Adipocyte (in vitro differentiated cells): ENCODE measurements at regions not wholly inside any gene's neighbourhood (a gene's known extent, or its start where the extent isn't known, plus 50 kb on each side); places are given as distances from the start of the nearest gene placed in this dataset.
"Not testable (repeated sequence)": the region's sequence is repeated elsewhere in the genome, so short reads cannot be mapped to it uniquely, and the experiment has no call there.

Experiments used
- DNase-seq: peaks from one replicate; pipeline ENCODE4 v3.0.0-alpha.2; 2015; ENCODE audit warnings: low read depth
- H3K27me3 ChIP-seq: replicated peaks from 2 replicates; pipeline ENCODE4 v1.7.0; 2013; ENCODE audit warnings: mild to moderate bottlenecking, low read length, moderate library complexity; ENCODE audit not compliant: control insufficient read depth, insufficient read depth
- H3K36me3 ChIP-seq: 2 replicates; pipeline ENCODE4 v1.7.0; 2013; ENCODE audit warnings: low read length, mild to moderate bottlenecking, moderate library complexity; ENCODE audit not compliant: control insufficient read depth, insufficient read depth, severe bottlenecking
- H3K4me1 ChIP-seq: 2 replicates; pipeline ENCODE4 v1.7.0; 2013; ENCODE audit warnings: mild to moderate bottlenecking, low read length, moderate library complexity; ENCODE audit not compliant: control insufficient read depth, insufficient read depth
- H3K4me3 ChIP-seq: 2 replicates; pipeline ENCODE4 v1.7.0; 2013; ENCODE audit warnings: mild to moderate bottlenecking, low read length, moderate library complexity
- H3K9ac ChIP-seq: 2 replicates; pipeline ENCODE4 v1.7.0; 2013; ENCODE audit warnings: mild to moderate bottlenecking, low read length, moderate library complexity
- H3K9me3 ChIP-seq: 2 replicates; pipeline ENCODE4 v1.7.0; 2013; ENCODE audit warnings: mild to moderate bottlenecking, low read length, moderate library complexity; ENCODE audit not compliant: control insufficient read depth

DNA sequence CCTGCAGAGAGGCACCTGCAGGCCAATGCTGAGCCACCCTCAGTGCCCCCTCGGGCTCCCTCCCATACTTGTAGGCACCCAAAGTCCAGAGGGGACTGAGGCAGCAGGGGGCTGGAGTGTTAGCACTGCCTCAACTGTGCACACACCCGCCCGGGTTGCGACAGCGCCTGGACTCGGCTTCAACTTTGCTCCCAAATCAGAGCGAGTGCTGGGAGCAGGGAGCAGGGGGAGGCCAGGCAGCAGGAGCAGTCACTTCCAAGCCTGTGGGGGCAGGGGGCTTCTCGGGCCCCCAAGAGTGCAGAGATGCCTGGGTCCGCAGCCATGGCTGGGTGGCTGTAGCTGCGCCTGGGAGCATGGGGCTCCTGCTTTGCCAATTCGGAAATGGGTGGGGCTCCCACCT lies 79.5 kb downstream of the DISP1 start:
- H3K4me1 ChIP-seq: peaks cover 28% of the 10 kb centered on the region
- H3K9ac ChIP-seq: no peak overlapping the region
- H3K4me3 ChIP-seq: no peak overlapping the region
- no peaks in the 10 kb centered on the region for H3K27me3 ChIP-seq
- H3K9me3 ChIP-seq: no peaks in the 10 kb centered on the region
- DNase-seq: no peak
- H3K36me3 ChIP-seq: no peaks in the 10 kb centered on the region

DNA sequence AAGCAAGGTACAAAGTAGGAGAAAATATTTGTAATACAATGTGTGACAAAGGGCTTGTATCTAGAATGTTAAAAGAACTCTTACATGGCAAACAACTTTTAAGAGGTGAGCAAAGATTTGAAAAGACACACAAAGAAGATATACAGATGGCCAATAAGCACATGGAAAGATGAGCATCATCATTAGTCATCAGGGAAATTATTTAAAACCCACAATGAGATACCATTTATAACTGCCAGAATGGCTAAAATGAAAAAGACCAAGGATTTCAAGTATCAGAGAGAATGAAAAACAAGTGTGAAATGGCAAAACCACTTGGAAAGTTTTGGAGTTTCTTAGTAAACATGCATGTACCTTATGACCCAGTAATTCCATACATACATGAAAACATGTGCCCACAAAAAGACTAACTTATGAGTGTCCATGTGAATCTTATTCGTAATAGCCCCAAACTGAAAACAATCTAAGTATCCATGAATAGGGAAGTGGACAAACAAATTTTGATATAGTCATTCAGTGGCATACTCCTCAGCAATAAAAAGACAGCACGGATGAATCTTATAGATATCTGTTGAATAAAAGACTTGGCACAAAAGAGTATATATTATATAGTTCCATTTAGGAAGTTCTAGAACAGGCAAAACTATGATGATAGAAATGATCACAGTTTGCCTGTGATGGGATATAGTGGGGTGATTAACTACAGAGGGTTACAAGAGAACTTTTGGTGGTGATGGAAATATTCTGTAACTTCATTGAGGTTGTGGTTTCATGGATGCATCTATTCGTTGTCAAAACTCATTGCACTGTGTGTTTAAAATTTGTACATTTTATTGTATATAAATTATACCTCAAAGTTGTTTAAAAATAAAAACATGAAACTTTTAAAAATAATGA lies 82.0 kb downstream of the DISP1 start:
- no peaks in the 10 kb centered on the region for H3K27me3 ChIP-seq
- peaks cover 27% of the 10 kb centered on the region for H3K4me1 ChIP-seq
- H3K9me3 ChIP-seq: no peaks in the 10 kb centered on the region
- H3K4me3 ChIP-seq: peak overlapping the region; percentile 80
- H3K36me3 ChIP-seq: no peaks in the 10 kb centered on the region
- no peak for DNase-seq
- H3K9ac ChIP-seq: no peak overlapping the region

DNA sequence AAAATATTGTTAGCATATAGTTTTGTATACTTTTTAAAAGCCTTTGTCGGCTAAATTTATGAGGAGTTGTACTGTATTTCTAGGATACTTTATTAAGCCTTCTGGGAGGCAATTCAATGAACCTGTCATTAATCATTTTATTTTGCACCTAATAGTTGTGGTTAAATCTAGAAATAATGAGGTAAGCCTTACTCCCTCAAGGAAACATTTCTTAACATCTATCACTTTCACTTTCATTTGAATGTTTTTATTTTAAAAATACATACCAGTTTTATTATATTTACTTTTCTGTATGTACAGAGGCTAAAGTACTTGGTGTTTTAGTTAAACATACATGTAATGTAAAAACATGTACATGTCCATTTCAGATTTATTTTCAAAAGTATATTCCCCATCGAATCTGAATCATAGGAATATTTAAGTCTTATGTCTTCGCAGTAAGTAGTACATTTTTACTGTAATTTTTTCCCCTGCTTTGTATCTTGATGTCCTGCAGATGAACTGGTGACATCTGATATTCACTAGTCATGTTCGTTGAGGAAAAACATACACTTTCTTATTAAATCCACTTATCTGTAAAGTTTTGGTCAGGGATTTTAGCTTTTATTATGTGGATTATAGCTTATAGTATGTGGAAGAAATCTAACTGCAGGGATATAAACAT lies 82.8 kb downstream of the DISP1 start:
- Histone ChIP-seq H3K4me1 (peaks cover 21% of the 10 kb centered on the region), H3K27me3 (no peaks in the 10 kb centered on the region), H3K9me3 (no peaks in the 10 kb centered on the region), H3K9ac (peak overlapping the region; percentile 76), H3K4me3 (peak overlapping the region; percentile 80), H3K36me3 (no peaks in the 10 kb centered on the region)
- DNase-seq: peak; percentile 48

DNA sequence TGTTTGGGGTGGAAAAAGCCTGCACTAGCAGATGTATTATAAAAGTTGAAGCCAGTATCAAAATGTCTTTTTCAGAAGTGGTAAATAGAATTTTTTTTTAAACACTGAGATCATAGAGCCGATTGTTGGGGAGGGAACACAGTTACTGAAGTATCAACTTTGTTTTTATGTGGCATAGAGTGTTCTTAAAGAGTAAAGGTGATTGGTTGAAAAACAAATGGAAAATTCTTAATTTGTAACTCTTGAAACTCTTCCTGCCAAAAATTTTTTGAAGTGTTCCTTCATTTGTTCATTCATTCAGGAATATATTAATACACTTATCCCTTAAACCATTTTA lies 83.3 kb downstream of the DISP1 start:
- no peaks in the 10 kb centered on the region for H3K36me3 ChIP-seq

DNA sequence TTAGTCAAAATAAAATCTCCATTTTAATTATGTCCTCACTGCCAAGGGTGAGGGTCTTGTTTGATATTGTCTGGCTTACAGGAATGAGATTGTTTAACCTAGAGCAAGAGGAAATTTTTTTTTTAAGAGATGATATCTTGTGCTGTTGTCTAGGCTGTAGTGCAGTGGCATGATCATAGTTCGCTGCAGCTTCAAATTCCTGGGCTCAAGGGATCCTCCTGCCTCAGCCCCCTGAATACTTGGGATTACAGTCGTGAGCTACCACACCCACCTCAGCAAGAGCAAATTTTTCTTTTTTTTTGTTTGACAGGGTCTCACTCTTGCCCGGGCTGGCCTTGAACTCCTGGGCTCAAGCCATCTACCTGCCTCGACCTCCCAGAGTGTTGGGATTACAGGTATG lies 84.6 kb downstream of the DISP1 start:
- Histone ChIP-seq H3K9me3 (no peaks in the 10 kb centered on the region), H3K27me3 (no peaks in the 10 kb centered on the region), H3K4me1 (peaks cover 21% of the 10 kb centered on the region), H3K4me3 (no peak overlapping the region), H3K36me3 (no peaks in the 10 kb centered on the region), H3K9ac (no peak overlapping the region)
- DNase-seq: no peak

More for the DNA sequence above, 83.3 kb downstream of the DISP1 start:
- no peak for DNase-seq
- H3K4me3 ChIP-seq: peak overlapping the region; percentile 80
- peak overlapping the region; percentile 76 for H3K9ac ChIP-seq
- H3K27me3 ChIP-seq: no peaks in the 10 kb centered on the region
- H3K4me1 ChIP-seq: peaks cover 21% of the 10 kb centered on the region
- H3K9me3 ChIP-seq: no peaks in the 10 kb centered on the region

DNA sequence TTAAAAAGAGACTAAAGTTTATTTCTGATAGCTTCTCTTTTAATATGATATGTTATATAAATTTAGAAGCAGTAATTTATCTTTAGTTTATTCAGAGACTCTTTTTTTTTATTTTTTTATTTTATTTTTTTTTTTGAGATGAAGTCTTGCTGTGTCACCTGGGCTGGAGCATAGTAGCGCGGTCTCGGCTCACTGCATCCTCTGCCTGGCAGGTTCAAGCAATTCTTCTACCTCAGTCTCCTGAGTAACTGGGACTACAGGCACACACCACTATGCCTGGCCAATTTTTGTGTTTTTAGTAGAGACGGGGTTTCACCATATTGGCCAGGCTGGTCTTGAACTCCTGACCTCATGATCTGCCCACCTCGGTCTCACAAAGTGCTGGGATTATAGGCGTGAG lies 89.6 kb downstream of the DISP1 start:
- no peaks in the 10 kb centered on the region for H3K36me3 ChIP-seq
- no peak overlapping the region for H3K9ac ChIP-seq
- no peaks in the 10 kb centered on the region for H3K27me3 ChIP-seq
- DNase-seq: no peak
- H3K4me1 ChIP-seq: peaks cover 4% of the 10 kb centered on the region
- H3K9me3 ChIP-seq: no peaks in the 10 kb centered on the region
- no peak overlapping the region for H3K4me3 ChIP-seq

DNA sequence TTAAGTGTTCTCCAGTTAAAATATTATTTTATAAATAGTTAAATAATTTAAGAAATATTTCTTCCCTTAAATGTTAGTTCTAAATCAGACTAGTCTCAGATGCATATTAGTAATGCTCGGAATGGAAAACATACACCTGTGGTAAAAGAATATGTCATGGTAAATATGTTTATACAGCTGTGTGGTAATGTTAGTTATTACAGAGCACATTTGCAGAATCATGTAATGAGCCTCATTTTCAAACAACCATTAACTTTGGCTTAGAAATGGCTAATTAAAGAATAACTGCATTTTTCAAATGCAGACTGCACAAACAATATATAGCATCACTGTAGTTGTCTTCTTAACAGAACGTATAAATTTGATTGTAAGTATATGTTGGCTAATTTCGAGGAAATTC lies 90.3 kb downstream of the DISP1 start:
- peaks cover 11% of the 10 kb centered on the region for H3K4me1 ChIP-seq
- DNase-seq: no peak

DNA sequence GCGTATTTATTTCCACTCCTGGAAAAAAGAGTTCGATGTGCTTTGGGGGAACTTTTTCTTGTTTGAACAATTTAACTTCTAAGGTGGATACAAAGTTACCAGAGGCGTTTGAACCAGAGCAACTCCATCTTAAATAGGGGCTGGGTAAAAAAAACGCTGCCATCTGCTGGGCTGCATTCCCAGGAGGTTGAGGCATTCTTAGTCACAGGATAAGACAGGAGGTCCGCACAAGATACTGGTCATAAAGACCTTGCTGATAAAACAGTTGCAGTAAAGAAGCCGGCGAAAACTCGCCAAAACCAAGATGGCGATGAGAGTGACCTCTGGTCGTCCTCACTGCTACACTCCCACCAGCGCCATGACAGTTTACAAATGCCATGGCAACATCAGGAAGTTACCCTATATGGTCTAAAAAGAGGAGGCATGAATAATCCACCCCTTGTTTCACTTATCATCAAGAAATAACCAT lies 91.5 kb downstream of the DISP1 start:
- H3K9me3 ChIP-seq, H3K9ac ChIP-seq, H3K36me3 ChIP-seq, H3K4me3 ChIP-seq, H3K27me3 ChIP-seq, DNase-seq: not testable (repeated sequence)
- H3K4me1 ChIP-seq: peaks cover 23% of the 10 kb centered on the region

More for the DNA sequence above, 90.3 kb downstream of the DISP1 start:
- Histone ChIP-seq H3K27me3 (no peaks in the 10 kb centered on the region), H3K9ac (no peak overlapping the region), H3K36me3 (no peaks in the 10 kb centered on the region), H3K9me3 (no peaks in the 10 kb centered on the region), H3K4me3 (no peak overlapping the region)

DNA sequence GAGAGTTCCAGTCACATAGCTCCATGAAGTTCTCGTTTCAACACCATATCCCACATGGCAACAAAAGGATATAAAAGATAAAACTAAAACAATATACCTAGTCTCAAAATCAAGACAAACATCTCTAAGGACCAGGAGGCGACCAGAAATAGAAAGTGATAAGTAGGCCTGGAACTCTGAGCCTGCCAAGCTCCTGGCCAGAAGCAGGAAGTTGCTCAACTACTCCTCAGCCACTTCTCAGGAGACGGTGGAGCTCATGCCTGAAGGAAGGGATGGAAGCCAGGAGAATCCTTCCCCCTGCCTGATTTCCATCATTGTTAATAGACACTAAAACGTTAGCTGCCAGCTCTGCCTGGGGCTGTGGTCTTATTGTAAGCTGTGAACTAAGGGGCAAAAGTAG lies 94.7 kb downstream of the DISP1 start:
- H3K4me1 ChIP-seq: peaks cover 52% of the 10 kb centered on the region
- H3K36me3 ChIP-seq: no peaks in the 10 kb centered on the region
- H3K27me3 ChIP-seq: no peaks in the 10 kb centered on the region
- H3K4me3 ChIP-seq: peak overlapping the region; percentile 19
- DNase-seq: peak; percentile 70
- peak overlapping the region; percentile 13 for H3K9ac ChIP-seq
- H3K9me3 ChIP-seq: no peaks in the 10 kb centered on the region

DNA sequence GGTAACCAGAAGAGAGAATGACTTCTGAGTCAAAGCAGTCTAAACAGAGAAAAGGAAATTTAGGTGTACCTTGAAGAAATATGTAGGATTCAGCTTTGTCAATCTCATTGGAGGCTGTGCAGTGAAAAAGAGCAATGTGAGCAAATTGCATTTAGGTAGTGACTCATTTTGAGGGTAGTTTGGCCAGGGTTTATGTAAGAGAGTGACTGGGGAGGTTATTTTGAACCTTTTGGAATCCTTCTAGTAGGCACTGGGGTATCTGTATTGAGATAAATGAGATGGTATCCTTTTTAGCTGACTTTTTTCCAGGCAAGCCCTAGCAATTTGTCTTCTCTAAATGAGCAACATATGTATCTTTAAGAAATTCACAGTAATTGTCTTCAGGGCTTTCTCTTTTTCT lies 95.9 kb downstream of the DISP1 start:
- H3K9ac ChIP-seq: no peak overlapping the region
- peak; percentile 48 for DNase-seq
- no peaks in the 10 kb centered on the region for H3K9me3 ChIP-seq
- peaks cover 61% of the 10 kb centered on the region for H3K4me1 ChIP-seq
- no peaks in the 10 kb centered on the region for H3K27me3 ChIP-seq
- no peaks in the 10 kb centered on the region for H3K36me3 ChIP-seq
- H3K4me3 ChIP-seq: no peak overlapping the region

DNA sequence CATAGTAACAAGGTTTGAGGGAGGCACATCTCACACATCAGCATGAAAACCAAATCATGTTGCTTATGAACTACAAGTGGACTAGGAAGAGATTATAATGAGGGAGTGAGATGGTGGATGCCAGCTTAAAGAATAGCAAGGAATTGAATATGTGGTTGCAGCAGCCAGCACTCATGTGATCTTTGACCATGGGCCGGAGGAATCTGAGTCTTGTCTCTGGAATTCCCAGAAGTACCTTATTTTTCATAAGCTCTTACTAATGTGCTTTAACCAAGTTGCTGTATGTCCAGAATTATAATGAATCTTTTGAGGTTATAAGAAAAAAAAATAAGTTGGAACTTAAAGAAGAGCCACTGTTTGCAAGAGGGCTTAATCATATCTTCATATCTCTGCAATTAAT lies 97.0 kb downstream of the DISP1 start:
- peaks cover 67% of the 10 kb centered on the region for H3K4me1 ChIP-seq
- H3K9ac ChIP-seq: peak overlapping the region; percentile 34
- H3K9me3 ChIP-seq: peaks cover 3% of the 10 kb centered on the region
- H3K36me3 ChIP-seq: no peaks in the 10 kb centered on the region
- no peaks in the 10 kb centered on the region for H3K27me3 ChIP-seq
- DNase-seq: no peak
- no peak overlapping the region for H3K4me3 ChIP-seq
